ENCODE measurements at regions not wholly inside any gene's neighbourhood (a gene's known extent, or its start where the extent isn't known, plus 50 kb on each side); places are given as distances from the start of the nearest gene placed in this dataset.
"Not testable (repeated sequence)": the region's sequence is repeated elsewhere in the genome, so short reads cannot be mapped to it uniquely, and the experiment has no call there.

- not testable (repeated sequence) for TF ChIP-seq NR2F2 (IDR thresholded peaks at IDR 0.05); CTCF (IDR thresholded peaks at IDR 0.05; ENCODE audit: low read depth, low read length, missing input control); RAD21 (IDR thresholded peaks at IDR 0.05); SP1 (IDR thresholded peaks at IDR 0.05); MAX (IDR thresholded peaks at IDR 0.05); ZBTB33 (IDR thresholded peaks at IDR 0.05); TAF1 (conservative IDR thresholded peaks at IDR 0.05); FOXA1 (IDR thresholded peaks at IDR 0.05); REST (IDR thresholded peaks at IDR 0.05); YY1 (IDR thresholded peaks at IDR 0.05)
Observed at GRCh38 chr14:105682442-105682841, 156.1 kb downstream of the TMEM121 start.
